ENCODE measurements at regions not wholly inside any gene's neighbourhood (a gene's known extent, or its start where the extent isn't known, plus 50 kb on each side); places are given as distances from the start of the nearest gene placed in this dataset.
A peak's percentile ranks its signal among the peaks of the same experiment; 100 is the strongest.

DNA sequence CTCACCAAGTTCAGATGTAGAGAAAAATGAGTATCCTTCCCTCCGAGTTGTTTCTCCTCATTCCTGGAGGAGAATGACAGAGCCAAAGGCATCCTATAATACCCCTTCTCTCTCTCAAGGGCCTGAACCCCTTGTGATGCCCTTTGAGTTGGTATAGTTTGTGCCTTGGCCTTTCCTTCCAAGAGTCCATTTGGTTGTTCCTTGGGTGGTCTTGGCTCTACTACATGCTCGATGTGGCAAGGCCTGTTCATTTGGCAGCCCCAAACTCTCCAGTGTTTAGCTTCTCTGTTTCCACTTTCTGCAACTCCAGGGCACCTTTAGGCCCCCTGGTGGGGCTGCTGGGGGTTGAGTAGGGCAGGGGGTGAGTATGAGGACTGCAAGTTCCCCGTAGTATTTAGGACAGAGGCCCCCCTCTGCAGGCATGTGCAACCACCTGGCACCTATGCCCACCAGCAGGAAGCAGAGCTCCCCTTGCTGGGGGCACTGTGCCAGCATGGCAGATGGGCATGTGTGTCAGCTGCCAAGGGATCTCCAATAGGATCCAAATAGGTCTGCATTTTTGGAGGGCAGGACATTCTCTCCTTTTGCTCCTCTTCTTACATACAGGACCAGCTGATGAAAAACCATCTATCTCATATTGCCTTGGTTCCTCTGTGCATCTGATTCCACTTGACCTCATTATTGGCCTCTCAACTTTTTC, 217.2 kb upstream of the CADM1 start:
- DNase-seq (ENCODE audit: low read depth), result no peak

DNA sequence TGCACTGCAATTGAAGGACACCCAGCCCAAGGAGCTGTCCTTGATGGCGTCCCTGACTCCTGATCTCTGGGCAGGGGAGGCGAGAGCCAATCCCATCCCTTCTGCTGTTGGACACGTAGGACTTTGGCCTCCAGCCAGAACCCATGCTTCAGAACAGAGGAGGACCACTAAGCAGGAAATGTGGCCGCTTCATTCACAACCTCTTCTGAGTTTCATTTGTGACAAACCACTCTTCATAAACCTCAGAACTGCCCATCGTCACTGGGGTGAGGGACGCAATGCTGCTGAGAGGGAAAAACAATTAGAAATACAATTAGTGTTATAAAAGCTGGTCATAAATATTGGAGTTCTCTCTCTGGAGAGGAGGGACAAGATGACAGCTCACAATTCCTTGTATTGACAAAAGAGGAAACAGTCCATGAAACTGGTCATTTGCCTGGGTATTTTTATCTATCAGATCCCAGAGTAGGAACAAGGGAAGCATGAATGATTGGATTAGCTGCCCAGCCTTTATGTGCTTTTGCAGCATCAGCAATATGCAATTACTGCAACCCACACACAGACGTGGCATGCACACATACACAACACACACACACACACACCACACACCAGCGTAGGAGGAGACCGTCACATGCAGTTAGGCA, 216.5 kb upstream of the CADM1 start:
- no peak for DNase-seq (ENCODE audit: low read depth)

DNA sequence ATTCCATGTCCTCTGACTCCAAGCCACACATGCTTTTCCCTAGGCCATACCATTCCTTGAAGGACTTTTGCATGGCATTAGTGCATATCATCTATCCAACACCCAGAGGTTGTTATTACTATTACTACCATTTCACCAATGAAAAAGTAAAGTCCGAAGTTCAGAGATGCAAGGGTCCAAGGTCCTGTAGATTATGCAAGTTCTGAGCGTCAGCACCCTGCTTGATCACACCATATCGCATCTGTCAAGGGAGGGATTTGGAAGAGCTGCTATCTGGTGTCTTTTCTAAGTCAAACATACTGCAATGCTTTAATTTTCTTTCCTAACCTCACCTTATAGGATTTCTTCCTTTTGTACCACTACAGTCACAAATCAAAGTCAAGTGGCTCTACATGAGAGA, 214.7 kb upstream of the CADM1 start:
- DNase-seq (ENCODE audit: low read depth), result no peak

DNA sequence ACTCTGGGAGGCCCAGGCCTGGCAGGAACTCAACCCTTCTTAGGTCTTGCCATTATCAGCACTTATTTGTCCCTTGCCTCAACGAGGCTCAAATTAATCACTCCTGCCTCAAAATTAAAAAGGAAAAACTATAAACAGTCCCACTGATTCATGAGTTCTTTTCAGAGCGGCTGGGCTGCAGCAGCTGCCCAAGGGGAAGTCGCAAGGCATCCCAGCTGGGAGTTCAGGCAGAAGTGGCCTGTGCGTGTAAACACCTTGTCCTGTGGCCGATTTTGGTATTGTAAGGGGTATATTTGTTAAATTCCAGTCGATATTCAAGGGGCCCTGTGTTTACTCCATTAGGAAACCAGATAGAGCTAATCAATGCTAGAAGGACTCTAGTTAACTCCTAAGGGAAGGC, 213.9 kb upstream of the CADM1 start:
- no peak for DNase-seq (ENCODE audit: low read depth)

DNA sequence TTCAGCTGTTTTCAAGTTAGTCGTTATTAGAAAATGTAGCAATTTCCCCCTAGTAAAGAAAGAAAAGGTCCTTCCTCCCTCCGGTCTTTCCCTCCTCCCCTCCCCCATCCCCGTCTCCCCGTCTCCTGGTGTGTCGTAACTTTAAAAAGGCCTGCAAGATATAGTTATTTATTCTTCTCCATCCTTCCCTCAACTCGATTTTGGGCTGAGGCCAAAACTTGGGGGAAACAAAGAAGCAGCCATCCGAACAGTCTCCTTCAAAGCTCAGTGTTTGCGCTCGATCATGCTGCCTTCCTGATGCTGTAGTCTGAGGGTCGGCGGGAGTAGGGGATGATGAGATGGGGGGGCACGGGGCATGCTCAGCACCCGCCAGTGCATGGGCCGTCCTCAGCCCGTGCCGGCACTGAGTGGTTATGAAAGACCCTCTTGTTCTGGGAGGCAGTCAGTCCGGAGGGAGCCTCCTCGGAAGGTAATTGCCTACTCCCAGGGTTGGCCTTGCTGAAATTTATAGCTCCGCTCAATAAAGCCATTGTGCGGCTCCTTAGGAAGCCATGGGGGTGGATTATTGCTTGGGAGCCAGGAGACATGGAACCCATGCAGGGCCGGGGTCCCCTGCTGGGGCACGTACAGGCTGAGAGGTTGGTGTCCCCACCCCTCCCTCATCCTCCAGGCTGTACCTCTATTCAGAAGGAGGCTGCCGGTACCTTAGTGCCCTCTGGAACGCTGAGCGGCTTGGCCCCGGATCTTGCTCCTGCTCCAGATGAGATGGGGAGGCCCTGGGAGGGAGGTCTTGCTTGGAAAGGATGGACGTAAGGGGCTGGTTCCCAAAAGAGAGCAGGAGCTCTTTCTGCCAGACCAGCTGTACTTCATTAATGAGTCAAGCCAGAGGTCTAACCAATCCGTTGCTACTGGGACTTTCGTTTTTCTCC, 212.7 kb upstream of the CADM1 start:
- DNase-seq (ENCODE audit: low read depth), result no peak

DNA sequence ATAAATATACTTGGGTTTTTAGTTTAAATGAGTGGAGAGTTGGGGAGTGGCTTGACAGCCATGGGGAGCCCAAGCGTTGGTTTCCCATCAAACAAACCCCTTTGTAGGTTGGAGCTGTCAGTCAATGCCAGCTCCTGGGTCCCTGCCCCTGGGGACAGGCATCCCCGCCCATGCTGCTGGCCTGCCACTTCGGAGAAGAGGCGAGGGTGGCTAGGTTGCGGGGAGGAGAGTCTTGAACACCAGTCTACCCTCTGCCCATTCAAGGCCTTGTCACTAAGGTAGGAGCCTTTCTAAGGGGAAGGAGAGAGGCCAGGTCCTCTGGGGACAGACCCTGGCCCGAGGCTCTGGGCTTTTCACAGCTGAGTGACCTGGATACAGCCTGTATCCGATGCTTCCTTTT, 211.9 kb upstream of the CADM1 start:
- DNase-seq (ENCODE audit: low read depth), result no peak

DNA sequence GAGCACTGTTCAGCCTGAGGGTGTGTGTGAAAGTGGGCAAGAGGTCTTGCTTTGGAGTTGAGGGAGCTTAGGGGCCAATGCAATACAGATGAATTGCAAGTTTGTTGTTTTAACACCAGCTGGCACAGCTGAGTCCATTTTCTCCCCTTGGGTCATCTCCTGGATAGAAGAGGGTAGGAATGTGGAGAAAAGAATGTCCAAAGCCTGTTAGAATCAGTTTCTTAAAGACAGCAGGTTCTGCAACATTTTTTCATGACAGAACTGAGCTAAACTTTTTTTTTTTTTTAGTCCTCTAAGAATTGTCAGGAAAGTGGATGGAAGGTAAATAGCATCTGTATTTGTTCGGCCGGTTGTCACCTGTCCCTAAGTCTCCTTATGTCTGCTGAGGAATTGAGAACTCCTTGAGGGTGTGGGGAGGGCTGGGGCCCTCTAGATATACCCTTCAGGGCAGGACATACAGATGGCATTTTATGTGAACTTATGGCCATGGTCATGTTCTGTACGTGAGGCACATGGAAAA, 211.1 kb upstream of the CADM1 start:
- no peak for DNase-seq (ENCODE audit: low read depth)

DNA sequence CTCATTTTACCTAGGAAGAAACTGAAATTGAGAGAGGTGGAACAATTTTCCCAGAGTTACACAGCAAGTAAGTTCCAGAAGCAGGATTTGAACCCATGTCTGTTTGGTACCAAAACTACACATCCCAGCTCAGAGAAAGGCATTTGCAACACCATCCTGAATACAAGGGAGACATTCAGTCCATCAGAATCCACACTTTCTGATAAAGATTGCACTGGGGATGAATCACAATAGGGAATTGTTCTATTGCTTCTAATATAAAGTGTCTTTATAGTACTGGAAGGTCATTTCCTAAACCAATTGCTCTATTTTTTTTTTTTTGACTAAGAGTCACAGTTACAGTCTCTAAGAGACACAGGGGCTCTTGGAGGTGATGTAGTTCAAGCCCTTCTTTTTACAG, 208.1 kb upstream of the CADM1 start:
- DNase-seq (ENCODE audit: low read depth), result no peak

DNA sequence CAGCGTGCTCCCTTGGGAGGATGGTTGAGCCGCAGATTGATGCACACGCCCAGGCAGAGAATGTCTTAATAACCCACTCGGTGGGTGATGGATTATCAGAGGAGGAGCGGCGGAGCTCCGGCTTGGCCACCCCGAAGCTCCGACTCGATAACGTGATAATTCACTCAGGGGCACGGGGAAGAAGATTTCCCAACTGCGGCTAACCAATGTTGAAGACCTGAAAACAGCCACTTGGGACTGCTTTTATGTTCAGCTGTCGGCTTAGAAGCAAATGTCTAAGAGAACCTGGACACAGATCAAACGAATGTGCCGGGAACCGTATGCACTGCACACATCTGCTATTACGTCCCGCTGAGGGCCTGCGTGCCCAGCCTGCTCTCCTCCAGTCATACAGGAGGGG, 206.8 kb upstream of the CADM1 start:
- no peak for DNase-seq (ENCODE audit: low read depth)

DNA sequence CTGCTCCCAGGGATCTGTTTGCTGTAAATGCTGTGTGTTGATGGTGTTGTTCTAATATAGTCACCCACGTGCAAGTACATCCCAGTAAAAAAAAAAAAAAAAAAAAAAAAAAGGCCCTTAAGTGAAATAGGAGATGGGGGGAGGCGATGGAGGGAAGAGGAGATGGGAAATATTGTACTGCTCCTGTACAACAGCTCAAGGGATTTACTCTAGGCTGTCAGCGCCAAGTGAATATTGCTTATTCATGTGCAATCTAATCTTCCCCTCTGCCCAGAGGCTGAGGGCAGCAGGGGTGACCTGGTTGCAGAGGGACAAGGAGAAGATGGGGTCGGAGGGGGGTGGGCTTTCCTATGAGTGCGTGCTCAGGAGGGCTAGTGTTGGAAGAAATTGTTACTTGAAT, 206.2 kb upstream of the CADM1 start:
- DNase-seq (ENCODE audit: low read depth), result no peak

DNA sequence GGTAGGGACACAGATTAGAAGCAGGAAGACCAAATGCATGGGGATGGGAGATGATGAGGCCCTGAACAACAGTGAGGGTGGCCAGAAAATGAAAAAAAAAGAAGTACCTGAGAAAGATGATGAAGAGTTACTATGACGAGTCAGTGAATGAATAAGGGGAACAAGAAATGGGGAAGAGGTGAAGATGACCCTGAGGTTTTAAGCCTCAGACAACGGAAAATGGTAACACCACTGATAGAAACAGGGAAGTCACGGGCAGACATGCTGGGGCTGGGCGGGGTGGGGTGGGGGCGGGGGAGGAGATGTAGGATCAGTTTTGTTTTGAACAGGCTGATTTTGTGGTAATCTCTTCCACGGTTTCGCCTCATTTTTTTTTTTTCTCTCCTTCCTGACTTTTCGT, 205.1 kb upstream of the CADM1 start:
- DNase-seq (ENCODE audit: low read depth), result no peak

DNA sequence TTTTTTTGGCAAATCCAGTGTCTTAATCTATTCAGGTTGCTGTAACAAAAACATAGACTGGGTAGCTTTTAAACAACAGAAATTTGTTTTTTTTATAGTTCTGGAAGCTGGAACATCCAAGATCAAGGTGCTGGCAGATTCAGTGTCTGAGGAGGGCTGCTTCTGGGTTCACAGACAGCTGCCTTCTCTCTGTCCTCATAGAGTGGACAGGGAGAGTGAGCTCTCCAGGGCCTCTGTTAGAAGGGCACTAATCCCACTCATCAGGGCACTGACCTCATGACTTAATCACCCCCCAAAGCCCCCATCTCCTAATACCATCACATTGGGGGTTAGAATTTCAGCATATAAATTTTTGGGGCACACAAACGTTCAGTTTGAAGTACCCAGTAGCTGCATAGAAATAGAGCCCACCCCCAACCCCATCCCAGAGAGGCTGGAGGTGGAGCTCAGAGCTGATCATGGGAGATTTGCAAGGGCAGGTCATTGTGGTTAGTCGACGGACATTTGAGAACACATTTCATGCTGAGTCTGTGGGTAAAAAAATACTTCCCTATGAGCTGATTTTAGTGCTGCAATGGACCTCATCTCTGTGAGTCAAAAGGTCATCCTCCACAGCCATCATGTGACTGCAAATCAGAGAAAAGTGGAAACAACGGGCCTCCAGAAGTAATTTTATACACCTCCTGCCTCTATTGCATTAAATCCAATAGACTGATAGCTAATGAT, 203.1 kb upstream of the CADM1 start:
- DNase-seq (ENCODE audit: low read depth), result peak; percentile 6

DNA sequence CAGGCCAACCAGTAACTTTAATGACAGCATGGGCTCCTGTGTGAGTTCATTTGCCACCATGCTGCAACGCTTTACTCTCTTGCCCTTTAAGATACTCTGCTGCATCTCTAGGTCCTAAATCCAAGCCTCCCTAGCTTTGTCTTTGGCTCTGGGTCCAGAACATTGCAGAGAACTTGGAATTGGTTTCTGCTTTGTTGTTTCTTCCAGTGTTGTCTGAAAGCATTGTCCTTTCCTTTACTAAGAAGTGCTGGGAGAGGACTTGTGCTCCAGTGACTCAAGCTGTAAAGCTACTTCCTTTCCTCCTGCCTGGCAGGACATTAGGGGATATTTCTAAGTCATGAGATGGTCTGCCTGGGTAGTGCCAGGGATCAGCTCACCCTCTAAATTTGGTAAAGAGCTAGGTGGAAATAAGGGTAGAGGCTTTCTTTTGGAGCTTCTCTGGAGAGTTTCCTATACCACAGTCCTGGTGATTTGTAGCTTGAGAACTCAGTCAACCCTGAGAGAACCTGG, 202.5 kb upstream of the CADM1 start:
- DNase-seq (ENCODE audit: low read depth), result no peak

DNA sequence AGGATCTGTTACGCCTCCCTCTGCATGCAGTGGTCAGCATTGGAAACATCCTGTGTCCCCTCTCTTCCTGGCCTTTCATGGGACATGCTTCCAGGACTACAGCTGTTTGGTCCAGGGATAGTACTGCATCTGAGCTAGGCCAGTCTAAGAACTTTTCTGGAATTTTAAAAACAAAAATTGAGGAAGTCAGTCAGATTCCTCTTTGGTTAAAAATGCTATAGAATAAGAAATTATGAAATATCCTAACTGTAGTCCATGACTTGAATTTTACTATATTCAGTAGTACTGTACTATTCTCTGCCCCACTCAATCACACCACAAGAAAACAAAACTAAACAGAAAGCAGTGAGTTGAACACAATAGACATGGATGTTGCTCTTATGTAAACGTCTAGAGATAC, 201.0 kb upstream of the CADM1 start:
- DNase-seq (ENCODE audit: low read depth), result no peak

DNA sequence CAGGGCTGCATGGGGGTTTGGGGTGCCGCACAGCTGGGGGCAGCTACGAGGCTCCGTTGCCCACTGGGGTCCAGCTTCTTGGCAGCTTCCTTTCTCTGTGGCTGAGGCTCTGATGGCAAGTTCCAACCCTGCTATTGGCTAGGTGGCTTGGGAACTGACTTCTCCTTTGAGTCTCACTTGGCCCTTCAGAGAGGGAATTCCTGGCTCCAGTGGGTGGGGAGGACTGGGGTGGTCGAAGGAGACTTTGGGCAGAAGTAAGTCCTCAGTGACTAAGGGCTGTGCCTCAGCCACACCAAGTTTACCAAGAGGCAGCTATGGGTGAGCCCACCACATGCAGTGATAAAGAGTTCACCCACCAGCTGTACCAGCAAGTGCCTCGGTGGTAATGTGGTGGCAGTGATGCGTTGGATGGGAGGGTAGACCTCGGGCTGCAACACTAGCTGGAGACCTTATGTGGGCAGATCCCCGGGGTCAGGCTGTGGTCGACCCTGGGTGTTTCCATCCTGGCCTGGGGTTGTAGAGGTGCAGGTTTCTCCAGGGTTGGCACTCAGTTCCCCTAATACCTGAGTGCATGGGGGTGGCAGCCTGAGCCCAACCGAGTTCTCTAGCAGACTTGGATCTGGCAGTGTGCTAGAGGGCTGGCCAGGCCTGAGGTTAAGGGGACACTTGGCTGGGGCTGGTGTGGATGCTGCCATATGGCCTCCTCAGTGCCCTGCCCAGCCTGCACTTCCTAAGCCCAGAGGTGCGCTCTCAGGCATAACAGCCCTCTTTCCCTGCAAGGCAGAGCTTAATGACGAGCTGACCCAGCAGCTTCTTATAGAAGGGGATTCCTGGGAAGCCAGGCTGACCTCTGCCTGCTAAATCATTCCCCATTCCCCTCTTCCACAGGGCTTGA, 197.0 kb upstream of the CADM1 start:
- no peak for DNase-seq (ENCODE audit: low read depth)

DNA sequence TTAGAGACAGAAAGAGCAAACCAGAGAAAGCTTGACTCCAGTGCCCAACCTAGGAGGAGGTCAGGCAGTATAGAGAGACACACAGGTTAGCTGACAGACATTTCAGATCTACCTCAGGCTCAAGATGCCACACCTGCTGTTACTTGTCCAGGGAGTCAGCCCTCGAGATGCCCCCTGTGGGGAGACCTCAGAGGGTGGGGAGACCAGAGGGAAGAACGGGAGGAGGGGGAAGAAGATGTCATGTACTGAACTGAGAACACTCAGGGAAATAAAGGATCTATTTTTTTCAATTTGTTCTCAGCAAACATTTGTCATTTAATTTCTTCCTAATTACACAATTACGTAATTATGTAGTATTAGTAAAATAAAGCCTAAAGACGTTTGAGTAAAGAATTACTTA, 196.3 kb upstream of the CADM1 start:
- no peak for DNase-seq (ENCODE audit: low read depth)

DNA sequence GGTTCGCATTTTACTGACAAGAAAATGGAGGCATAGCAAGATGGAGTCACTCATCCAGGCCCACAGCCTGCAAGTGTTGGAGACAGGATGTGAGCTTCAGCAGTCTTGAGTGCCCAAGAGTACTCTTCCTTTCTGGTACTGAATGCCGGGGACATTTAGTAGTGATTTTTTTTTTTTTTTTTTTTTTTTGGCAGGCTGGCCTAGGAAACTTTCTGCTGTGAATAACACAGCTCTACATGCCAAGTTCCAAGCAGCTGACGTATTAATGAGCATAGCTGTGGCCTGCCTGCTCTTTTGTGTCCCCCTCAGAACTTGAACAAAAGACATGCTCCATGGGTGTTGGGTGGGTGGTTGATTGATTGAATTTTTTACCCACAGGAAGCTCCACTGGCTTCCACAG, 195.5 kb upstream of the CADM1 start:
- DNase-seq (ENCODE audit: low read depth), result no peak

DNA sequence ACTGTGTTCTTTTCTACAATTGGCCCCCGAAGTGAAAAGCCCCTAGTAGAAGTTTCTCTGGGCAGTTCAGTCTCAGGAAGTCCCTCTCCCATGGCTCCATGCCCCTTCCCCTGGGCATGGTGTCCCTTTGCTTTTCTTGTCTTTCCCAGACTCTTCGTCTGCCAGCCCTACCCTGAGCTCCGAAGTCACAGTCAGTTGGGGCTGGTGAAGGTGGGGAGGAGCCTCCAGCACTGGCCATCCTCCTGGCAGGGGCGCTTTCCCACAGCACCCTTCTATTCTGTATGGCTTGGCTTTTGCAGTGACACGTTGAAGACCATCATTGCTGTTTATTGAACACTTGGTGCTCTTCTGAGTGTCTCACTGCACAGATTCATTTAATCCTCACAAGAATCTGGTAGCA, 195.1 kb upstream of the CADM1 start:
- no peak for DNase-seq (ENCODE audit: low read depth)

DNA sequence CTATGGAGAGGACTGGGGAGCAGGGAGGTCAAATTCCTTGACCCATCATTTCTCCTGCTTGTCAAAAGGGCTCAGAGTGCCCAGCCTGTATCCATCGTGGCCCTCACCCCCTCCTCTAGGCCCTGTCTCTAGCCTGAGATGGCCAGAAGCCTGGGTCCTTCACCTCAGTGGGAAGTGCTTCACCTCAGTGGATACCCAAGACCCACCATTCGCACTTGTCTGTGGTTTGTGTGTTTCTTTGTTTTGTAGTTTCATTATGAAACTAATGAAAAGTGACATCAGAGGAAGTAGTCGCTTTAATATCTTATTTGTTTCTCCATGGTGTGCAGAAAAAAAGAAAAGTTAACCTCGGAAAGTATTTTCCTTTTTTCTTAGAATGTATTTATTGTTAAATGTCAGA, 194.0 kb upstream of the CADM1 start:
- no peak for DNase-seq (ENCODE audit: low read depth)

DNA sequence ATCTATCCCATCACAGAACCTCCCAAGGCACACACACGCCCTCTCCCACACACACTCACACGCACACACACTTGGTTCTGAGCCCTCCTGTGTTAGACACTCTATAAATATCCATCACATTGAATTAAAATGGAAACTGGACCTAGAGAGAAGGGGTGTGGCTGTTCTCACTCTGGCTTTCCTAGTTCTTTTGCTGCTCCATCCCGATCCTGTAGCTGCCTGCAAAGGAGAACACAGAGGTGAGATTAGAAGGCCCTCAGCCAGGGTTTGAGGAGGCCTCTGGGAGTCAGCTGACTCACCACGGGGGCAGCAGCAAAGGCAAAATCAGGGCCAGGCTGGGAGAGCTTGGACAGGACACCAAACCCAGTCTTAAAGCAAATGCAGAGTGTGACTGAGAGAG, 192.3 kb upstream of the CADM1 start:
- no peak for DNase-seq (ENCODE audit: low read depth)

All from iris pigment epithelial cell (primary cell).